HEK293 (cell line): ENCODE measurements at regions not wholly inside any gene's neighbourhood (a gene's known extent, or its start where the extent isn't known, plus 50 kb on each side); places are given as distances from the start of the nearest gene placed in this dataset.

Experiments used
- CTCF ChIA-PET: fragments of 350-600 bp; formaldehyde crosslinking; extraction: SDS; loops from one replicate; lab custom pipeline; 2021; ENCODE audit warnings: antibody characterized with exemption; lab: Yijun Ruan, JAX
- POLR2A ChIA-PET: fragments of 300-600 bp; formaldehyde crosslinking; extraction: SDS; loops from one replicate; lab custom pipeline; 2020; ENCODE audit warnings: antibody characterized with exemption, inconsistent platforms; lab: Yijun Ruan, JAX
- H3K27ac ChIP-seq: fragments of 200-500 bp; sonication (Bioruptor generic); 2 replicates; pipeline ENCODE4 v1.5.1; 2014; ENCODE audit warnings: low read depth, low read length, control low read depth, inconsistent platforms; ENCODE audit errors: extremely low read depth
- H3K36me3 ChIP-seq, 2 experiments: fragments of 200-500 bp in 1 of 2; sonication (Bioruptor generic) in 1 of 2; 1 replicate in 1 of 2; 2 replicates in 1 of 2; pipeline ENCODE4 v1.5.1; 2014 to 2017; ENCODE audit warnings: inconsistent platforms in 2 of 2, low read length in 2 of 2; ENCODE audit not compliant: control insufficient read depth in 2 of 2, insufficient read depth in 1 of 2
- H3K4me1 ChIP-seq: fragments of 200-500 bp; sonication (Bioruptor generic); 2 replicates; pipeline ENCODE4 v1.5.1; 2014; ENCODE audit warnings: mild to moderate bottlenecking, low read length, inconsistent platforms; ENCODE audit not compliant: control insufficient read depth, insufficient read depth
- H3K4me3 ChIP-seq: 2 replicates; pipeline ENCODE4 v1.5.1; 2011; ENCODE audit warnings: low read depth, mild to moderate bottlenecking, control low read depth, low read length, moderate library complexity
- H3K9me3 ChIP-seq: fragments of 200-500 bp; sonication (Bioruptor generic); 2 replicates; pipeline ENCODE4 v1.5.1; 2014; ENCODE audit warnings: low read depth, low read length, inconsistent platforms; ENCODE audit not compliant: control insufficient read depth, insufficient read depth
- KLF7 ChIP-seq: fragments of 450-650 bp; formaldehyde crosslinking; IDR thresholded peaks from 2 replicates; pipeline ENCODE4 v1.5.1; 2016; ENCODE audit warnings: missing biosample characterization, missing genetic modification characterization, borderline replicate concordance
- SETDB1 ChIP-seq: IDR thresholded peaks from one replicate; pipeline ENCODE4 v1.6.1; 2017; ENCODE audit warnings: mild to moderate bottlenecking, low read length, moderate library complexity, mixed read lengths; ENCODE audit not compliant: insufficient read length
- YY1 ChIP-seq: fragments of 450-650 bp; formaldehyde crosslinking; IDR thresholded peaks from 2 replicates; pipeline ENCODE4 v1.5.1; 2018; ENCODE audit warnings: missing biosample characterization, missing genetic modification characterization
- ZNF155 ChIP-seq: fragments of 450-650 bp; formaldehyde crosslinking; IDR thresholded peaks from 2 replicates; pipeline ENCODE4 v1.5.1; 2016; ENCODE audit warnings: missing biosample characterization, missing genetic modification characterization
- ZNF335 ChIP-seq: fragments of 450-650 bp; formaldehyde crosslinking; conservative IDR thresholded peaks from 2 replicates; pipeline ENCODE4 v1.5.1; 2016; ENCODE audit warnings: missing biosample characterization, missing genetic modification characterization
- ZNF354C ChIP-seq: fragments of 450-650 bp; formaldehyde crosslinking; IDR thresholded peaks from 2 replicates; pipeline ENCODE4 v1.5.1; 2016; ENCODE audit warnings: missing biosample characterization, missing genetic modification characterization, low read depth, borderline replicate concordance
- ZNF37A ChIP-seq: fragments of 450-650 bp; IDR thresholded peaks from 2 replicates; pipeline ENCODE4 v1.5.1; 2018; ENCODE audit warnings: missing biosample characterization, missing genetic modification characterization
- ZNF571 ChIP-seq: fragments of 450-650 bp; formaldehyde crosslinking; IDR thresholded peaks from 2 replicates; pipeline ENCODE4 v1.5.0; 2017; ENCODE audit warnings: missing biosample characterization, missing genetic modification characterization
- ZNF701 ChIP-seq: fragments of 450-650 bp; formaldehyde crosslinking; IDR thresholded peaks from 2 replicates; pipeline ENCODE4 v1.5.1; 2016; ENCODE audit warnings: missing biosample characterization, missing genetic modification characterization
- ZNF776 ChIP-seq: fragments of 450-650 bp; formaldehyde crosslinking; IDR thresholded peaks from 2 replicates; pipeline ENCODE4 v1.5.0; 2017; ENCODE audit warnings: missing biosample characterization, missing genetic modification characterization, borderline replicate concordance
- ZSCAN16 ChIP-seq: fragments of 450-650 bp; formaldehyde crosslinking; IDR thresholded peaks from 2 replicates; pipeline ENCODE4 v1.5.1; 2016; ENCODE audit warnings: missing biosample characterization, missing genetic modification characterization
- ZXDB ChIP-seq: fragments of 450-650 bp; formaldehyde crosslinking; IDR thresholded peaks from 2 replicates; pipeline ENCODE4 v1.5.1; 2016; ENCODE audit warnings: missing biosample characterization, missing genetic modification characterization
- TF ChIP-seq, protein P1 (sequence below): fragments of 450-650 bp; formaldehyde crosslinking; IDR thresholded peaks from 2 replicates; pipeline ENCODE4 v1.5.1; 2016; ENCODE audit warnings: missing biosample characterization, missing genetic modification characterization
- TF ChIP-seq, protein P2 (sequence below): fragments of 450-650 bp; formaldehyde crosslinking; IDR thresholded peaks from 2 replicates; pipeline ENCODE4 v1.5.1; 2016; ENCODE audit warnings: missing biosample characterization, missing genetic modification characterization, borderline replicate concordance
- TF ChIP-seq, protein P3 (sequence below): fragments of 450-650 bp; formaldehyde crosslinking; IDR thresholded peaks from 2 replicates; pipeline ENCODE4 v1.5.1; 2017; ENCODE audit warnings: missing biosample characterization, missing genetic modification characterization

DNA sequence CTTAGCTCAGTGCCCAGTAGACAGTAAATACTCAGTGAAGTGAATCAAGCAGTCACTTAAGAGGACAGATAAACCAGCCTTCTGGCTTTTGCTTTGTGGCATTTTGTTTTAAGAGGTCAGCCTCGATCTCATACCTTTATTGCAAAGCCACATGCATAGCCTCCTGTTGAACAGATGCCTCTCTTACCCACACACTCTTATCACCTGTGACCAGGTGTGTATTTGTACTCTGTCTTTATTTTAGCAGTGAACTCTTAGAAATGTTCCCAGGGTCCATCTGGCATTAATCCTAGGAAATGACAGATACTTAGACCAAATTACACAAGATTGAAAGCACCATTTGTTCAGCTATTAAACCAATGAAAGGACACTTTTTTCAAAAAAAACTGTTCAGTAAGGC, 1426.5 kb downstream of the CDH11 start:
- no peaks in the 10 kb centered on the region for H3K9me3 ChIP-seq
- no peaks in the 10 kb centered on the region for H3K36me3 ChIP-seq
- ChIA-PET CTCF (no interaction called here), POLR2A (no interaction called here)
- H3K4me1 ChIP-seq = no peaks in the 10 kb centered on the region
- no peak overlapping the region for H3K27ac ChIP-seq
- H3K4me3 ChIP-seq = no peak overlapping the region
- TF ChIP-seq ZNF776 (no peak), ZNF354C (tag by site-specific recombination) (no peak), ZXDB (tag by site-specific recombination) (no peak)
- TF ChIP-seq, protein P1, sequence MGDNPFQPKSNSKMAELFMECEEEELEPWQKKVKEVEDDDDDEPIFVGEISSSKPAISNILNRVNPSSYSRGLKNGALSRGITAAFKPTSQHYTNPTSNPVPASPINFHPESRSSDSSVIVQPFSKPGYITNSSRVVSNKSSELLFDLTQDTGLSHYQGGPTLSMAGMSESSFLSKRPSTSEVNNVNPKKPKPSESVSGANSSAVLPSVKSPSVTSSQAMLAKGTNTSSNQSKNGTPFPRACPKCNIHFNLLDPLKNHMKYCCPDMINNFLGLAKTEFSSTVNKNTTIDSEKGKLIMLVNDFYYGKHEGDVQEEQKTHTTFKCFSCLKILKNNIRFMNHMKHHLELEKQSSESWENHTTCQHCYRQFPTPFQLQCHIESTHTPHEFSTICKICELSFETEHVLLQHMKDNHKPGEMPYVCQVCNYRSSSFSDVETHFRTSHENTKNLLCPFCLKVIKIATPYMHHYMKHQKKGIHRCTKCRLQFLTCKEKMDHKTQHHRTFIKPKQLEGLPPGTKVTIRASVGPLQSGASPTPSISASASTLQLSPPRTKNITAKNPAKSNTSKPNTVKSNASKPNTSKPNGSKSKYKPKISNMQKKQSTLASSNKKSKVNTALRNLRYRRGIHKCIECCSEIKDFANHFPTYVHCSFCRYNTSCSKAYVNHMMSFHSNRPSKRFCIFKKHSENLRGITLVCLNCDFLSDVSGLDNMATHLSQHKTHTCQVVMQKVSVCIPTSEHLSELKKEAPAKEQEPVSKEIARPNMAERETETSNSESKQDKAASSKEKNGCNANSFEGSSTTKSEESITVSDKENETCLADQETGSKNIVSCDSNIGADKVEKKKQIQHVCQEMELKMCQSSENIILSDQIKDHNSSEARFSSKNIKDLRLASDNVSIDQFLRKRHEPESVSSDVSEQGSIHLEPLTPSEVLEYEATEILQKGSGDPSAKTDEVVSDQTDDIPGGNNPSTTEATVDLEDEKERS = no peak

DNA sequence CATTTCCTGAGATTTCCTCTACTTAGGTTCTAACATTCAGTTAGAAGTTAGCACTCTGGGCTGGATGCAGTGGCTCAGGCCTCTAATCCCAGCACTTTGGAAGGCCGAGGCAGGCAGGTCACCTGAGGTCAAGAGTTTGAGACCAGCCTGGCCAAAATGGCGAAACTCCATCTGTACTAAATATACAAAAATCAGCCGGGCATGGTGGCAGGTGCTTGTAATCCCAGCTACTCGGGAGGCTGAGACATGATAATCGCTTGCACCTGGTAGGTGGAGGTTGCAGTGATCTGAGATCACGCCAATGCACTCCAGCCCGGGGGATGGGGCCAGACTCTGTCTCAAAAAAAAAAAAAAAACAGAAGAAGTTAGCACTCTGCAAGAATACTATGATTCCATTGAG, 1430.9 kb downstream of the CDH11 start:
- no peak for TF ChIP-seq SETDB1
- no peak for TF ChIP-seq ZNF571
- TF ChIP-seq ZNF37A (tag by site-specific recombination) = no peak
- TF ChIP-seq ZSCAN16 (tag by site-specific recombination) = no peak
- TF ChIP-seq ZNF155 = no peak
- TF ChIP-seq, all 188 proteins: peak for 0
- Histone ChIP-seq H3K4me1 (no peaks in the 10 kb centered on the region), H3K4me3 (no peak overlapping the region), H3K9me3 (no peaks in the 10 kb centered on the region), H3K27ac (no peak overlapping the region), H3K36me3 (no peaks in the 10 kb centered on the region)
- ChIA-PET POLR2A (no interaction called here), CTCF (interaction anchor here (0.6 to 1.2 kb wide), 3 partner anchors 9 to 230 kb away, joined by 3 to 5 read pairs (median 4); no protein-coding TSS in a partner anchor)

DNA sequence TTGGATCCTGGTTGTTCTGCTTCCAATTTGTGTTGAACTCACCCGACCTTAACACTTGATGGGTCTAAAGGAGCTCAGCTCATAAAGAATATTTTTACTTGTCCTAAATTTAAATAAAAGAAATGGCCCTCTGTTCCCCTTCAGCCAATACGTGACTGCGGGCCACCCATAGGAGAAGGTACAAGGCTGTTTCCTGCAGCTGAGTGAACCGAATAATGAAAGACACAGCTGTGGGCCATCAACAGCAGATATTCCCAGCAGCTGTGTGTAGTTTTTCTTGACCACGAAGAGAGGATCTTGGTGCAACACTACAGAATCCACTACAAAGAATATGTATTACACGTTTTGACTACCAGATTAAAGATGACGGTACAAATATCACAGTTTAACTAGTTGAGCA, 1431.6 kb downstream of the CDH11 start:
- Histone ChIP-seq H3K4me1 (no peaks in the 10 kb centered on the region), H3K9me3 (no peaks in the 10 kb centered on the region), H3K4me3 (no peak overlapping the region), H3K36me3 (no peaks in the 10 kb centered on the region), H3K27ac (no peak overlapping the region)
- ChIA-PET CTCF (interaction anchor here (1.1 kb wide), 1 partner anchor 18 kb away, joined by 5 read pairs; no protein-coding TSS in a partner anchor), POLR2A (no interaction called here)
- no peak for TF ChIP-seq KLF7 (tag by site-specific recombination)
- no peak for TF ChIP-seq ZNF335
- TF ChIP-seq, protein P2, sequence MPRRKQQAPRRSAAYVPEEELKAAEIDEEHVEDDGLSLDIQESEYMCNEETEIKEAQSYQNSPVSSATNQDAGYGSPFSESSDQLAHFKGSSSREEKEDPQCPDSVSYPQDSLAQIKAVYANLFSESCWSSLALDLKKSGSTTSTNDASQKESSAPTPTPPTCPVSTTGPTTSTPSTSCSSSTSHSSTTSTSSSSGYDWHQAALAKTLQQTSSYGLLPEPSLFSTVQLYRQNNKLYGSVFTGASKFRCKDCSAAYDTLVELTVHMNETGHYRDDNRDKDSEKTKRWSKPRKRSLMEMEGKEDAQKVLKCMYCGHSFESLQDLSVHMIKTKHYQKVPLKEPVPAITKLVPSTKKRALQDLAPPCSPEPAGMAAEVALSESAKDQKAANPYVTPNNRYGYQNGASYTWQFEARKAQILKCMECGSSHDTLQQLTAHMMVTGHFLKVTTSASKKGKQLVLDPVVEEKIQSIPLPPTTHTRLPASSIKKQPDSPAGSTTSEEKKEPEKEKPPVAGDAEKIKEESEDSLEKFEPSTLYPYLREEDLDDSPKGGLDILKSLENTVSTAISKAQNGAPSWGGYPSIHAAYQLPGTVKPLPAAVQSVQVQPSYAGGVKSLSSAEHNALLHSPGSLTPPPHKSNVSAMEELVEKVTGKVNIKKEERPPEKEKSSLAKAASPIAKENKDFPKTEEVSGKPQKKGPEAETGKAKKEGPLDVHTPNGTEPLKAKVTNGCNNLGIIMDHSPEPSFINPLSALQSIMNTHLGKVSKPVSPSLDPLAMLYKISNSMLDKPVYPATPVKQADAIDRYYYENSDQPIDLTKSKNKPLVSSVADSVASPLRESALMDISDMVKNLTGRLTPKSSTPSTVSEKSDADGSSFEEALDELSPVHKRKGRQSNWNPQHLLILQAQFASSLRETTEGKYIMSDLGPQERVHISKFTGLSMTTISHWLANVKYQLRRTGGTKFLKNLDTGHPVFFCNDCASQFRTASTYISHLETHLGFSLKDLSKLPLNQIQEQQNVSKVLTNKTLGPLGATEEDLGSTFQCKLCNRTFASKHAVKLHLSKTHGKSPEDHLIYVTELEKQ = no peak
- TF ChIP-seq, protein P3, sequence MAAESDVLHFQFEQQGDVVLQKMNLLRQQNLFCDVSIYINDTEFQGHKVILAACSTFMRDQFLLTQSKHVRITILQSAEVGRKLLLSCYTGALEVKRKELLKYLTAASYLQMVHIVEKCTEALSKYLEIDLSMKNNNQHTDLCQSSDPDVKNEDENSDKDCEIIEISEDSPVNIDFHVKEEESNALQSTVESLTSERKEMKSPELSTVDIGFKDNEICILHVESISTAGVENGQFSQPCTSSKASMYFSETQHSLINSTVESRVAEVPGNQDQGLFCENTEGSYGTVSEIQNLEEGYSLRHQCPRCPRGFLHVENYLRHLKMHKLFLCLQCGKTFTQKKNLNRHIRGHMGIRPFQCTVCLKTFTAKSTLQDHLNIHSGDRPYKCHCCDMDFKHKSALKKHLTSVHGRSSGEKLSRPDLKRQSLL (tag by site-specific recombination) = no peak
- TF ChIP-seq ZNF701 (tag by site-specific recombination) = no peak
- TF ChIP-seq YY1 (tag by site-specific recombination) = no peak
